ENCODE measurements at regions not wholly inside any gene's neighbourhood (a gene's known extent, or its start where the extent isn't known, plus 50 kb on each side); places are given as distances from the start of the nearest gene placed in this dataset.

- DNase-seq: no peak
Measured at GRCh38 chr5:96340357-96340756, 92.7 kb downstream of the PCSK1 start.

- DNase-seq: no peak
Measured at GRCh38 chr5:96339862-96340261, 93.2 kb downstream of the PCSK1 start.

GRCh38 chr5:96338624-96339415, 94.2 kb downstream of the PCSK1 start:
- DNase-seq: no peak

GRCh38 chr5:96338091-96338490, 95.0 kb downstream of the PCSK1 start:
- DNase-seq: no peak

GRCh38 chr5:96337048-96337781, 95.8 kb downstream of the PCSK1 start:
- no peak for DNase-seq

GRCh38 chr5:96336351-96336985, 96.6 kb downstream of the PCSK1 start:
- peak in 4 of 5 experiments; percentile 16 to 78 (median 33) for DNase-seq

- no peak for DNase-seq
Measured at GRCh38 chr5:96335873-96336272, 97.2 kb downstream of the PCSK1 start.

- DNase-seq: no peak
Measured at GRCh38 chr5:96333391-96333790, 99.7 kb downstream of the PCSK1 start.

GRCh38 chr5:96332535-96333366, 100.3 kb downstream of the PCSK1 start:
- no peak for DNase-seq

- no peak for DNase-seq
Measured at GRCh38 chr5:96331681-96332361, 101.2 kb downstream of the PCSK1 start.

- no peak for DNase-seq
Measured at GRCh38 chr5:96331210-96331609, 101.8 kb downstream of the PCSK1 start.

GRCh38 chr5:96330530-96331140, 102.4 kb downstream of the PCSK1 start:
- no peak for DNase-seq

GRCh38 chr5:96329886-96330529, 103.0 kb downstream of the PCSK1 start:
- no peak for DNase-seq

GRCh38 chr5:96329289-96329688, 103.8 kb downstream of the PCSK1 start:
- DNase-seq: no peak

- no peak for DNase-seq
Measured at GRCh38 chr5:96327722-96328121, 105.3 kb downstream of the PCSK1 start.

- DNase-seq: no peak
Measured at GRCh38 chr5:96326902-96327301, 106.1 kb downstream of the PCSK1 start.

GRCh38 chr5:96324708-96325107, 108.3 kb downstream of the PCSK1 start:
- no peak for DNase-seq

GRCh38 chr5:96322865-96323264, 110.2 kb downstream of the PCSK1 start:
- no peak for DNase-seq

GRCh38 chr5:96322217-96322616, 110.8 kb downstream of the PCSK1 start:
- no peak for DNase-seq

GRCh38 chr5:96321345-96321744, 111.7 kb downstream of the PCSK1 start:
- DNase-seq: no peak

GRCh38 chr5:96320797-96321196, 112.3 kb downstream of the PCSK1 start:
- DNase-seq: no peak
